ENCODE measurements at regions not wholly inside any gene's neighbourhood (a gene's known extent, or its start where the extent isn't known, plus 50 kb on each side); places are given as distances from the start of the nearest gene placed in this dataset.

DNA sequence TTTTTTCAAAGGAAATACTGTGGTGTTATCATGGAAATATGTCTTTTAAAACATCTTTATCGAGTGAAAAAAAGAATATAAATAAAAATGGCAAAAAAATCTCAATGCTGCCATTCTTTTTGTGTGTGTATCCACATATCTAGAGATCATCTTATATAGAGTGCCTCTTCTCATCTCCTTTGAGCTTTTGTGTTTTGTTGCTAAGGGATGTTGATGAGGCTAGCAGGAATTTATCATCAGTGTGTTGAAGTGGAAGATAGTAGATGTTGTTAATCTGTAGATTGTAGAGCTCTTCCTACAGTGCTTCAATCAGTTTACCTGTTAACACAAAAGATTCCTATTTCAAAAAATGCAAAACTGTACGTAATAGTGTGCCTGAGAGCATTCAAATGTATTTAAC, 1738.0 kb upstream of the SEL1L start:
- intact Hi-C loops (cut with DNase I) = no loop called here
- Histone ChIP-seq H3K36me3 (no peaks in the 10 kb centered on the region), H3K4me1 (no peaks in the 10 kb centered on the region), H3K27ac (no peak overlapping the region), H3K4me3 (no peak overlapping the region), H3K9me3 (no peaks in the 10 kb centered on the region), H3K27me3 (no peaks in the 10 kb centered on the region)
- ATAC-seq (no peak), DNase-seq (no peak)
- TF ChIP-seq, protein P1, sequence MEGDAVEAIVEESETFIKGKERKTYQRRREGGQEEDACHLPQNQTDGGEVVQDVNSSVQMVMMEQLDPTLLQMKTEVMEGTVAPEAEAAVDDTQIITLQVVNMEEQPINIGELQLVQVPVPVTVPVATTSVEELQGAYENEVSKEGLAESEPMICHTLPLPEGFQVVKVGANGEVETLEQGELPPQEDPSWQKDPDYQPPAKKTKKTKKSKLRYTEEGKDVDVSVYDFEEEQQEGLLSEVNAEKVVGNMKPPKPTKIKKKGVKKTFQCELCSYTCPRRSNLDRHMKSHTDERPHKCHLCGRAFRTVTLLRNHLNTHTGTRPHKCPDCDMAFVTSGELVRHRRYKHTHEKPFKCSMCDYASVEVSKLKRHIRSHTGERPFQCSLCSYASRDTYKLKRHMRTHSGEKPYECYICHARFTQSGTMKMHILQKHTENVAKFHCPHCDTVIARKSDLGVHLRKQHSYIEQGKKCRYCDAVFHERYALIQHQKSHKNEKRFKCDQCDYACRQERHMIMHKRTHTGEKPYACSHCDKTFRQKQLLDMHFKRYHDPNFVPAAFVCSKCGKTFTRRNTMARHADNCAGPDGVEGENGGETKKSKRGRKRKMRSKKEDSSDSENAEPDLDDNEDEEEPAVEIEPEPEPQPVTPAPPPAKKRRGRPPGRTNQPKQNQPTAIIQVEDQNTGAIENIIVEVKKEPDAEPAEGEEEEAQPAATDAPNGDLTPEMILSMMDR (IDR thresholded peaks at IDR 0.05) = no peak

DNA sequence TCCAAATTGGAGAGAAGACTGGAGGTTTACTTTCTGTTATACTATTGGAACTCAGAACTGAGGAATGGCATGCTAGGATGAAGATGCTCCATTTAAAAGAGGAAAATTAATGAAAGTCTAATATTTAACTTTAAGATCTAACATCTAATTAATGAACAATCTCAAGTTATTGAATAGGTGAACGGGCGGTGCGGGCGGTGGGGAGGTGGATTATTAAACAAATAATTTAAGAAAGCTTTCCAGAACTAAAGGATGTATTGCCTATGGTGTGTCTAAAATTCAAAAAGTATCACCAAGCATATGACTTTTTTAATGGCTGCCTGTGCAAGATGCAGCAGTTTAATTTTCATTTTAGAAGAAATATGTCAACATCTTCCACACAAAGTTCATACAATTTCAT, 1747.1 kb upstream of the SEL1L start:
- Histone ChIP-seq H3K4me1 (no peaks in the 10 kb centered on the region), H3K27ac (no peak overlapping the region), H3K36me3 (no peaks in the 10 kb centered on the region), H3K4me3 (no peak overlapping the region), H3K9me3 (no peaks in the 10 kb centered on the region), H3K27me3 (no peaks in the 10 kb centered on the region)
- TF ChIP-seq, protein P1 (IDR thresholded peaks at IDR 0.05) = no peak
- ATAC-seq (no peak), DNase-seq (no peak)
- intact Hi-C loops (cut with DNase I) = no loop called here

DNA sequence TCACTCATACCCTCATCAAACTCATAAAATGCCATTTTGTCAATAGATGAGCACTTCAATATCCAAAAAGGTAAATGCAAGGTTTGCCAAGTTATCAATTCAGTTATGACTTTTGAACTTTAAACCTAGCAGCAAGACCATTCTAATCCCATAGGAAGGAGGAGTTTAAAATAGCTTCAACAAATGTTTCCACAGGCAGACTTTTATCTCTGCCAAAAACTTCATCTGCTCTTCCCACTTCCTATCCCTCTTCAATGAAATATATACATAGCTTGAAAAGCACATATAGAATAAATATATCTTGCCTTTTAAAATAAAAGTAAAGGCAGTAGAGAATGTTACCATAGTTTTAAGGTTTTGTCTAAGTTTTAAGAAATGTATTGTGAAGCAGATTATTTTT, 1749.1 kb upstream of the SEL1L start:
- ATAC-seq (no peak), DNase-seq (no peak)
- H3K4me1 ChIP-seq = no peaks in the 10 kb centered on the region
- no peaks in the 10 kb centered on the region for H3K27me3 ChIP-seq
- H3K36me3 ChIP-seq = no peaks in the 10 kb centered on the region
- intact Hi-C loops (cut with DNase I) = no loop called here
- H3K4me3 ChIP-seq = no peak overlapping the region
- no peak overlapping the region for H3K27ac ChIP-seq
- TF ChIP-seq, protein P1 (IDR thresholded peaks at IDR 0.05) = no peak
- H3K9me3 ChIP-seq = no peaks in the 10 kb centered on the region

DNA sequence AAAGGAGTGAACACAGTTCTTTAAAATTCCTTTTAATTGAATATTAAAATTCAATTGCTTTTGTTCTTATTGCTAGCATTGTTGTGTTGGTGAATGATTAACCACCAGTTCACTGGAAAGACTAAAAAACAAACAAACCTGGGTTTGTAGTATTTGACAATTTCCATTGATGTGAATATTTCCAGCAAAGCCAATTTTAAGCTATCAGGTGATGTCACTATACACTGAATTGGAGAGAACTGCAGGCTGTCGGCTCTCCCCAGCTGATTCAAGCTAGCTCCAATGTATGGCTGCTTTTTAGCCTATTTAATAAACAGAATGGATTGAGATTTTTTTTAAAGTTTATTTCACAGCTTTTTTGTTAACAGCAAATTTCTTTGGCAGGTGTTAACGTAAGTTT, 1753.6 kb upstream of the SEL1L start:
- no peaks in the 10 kb centered on the region for H3K4me1 ChIP-seq
- DNase-seq = no peak
- H3K4me3 ChIP-seq = no peak overlapping the region
- no peaks in the 10 kb centered on the region for H3K36me3 ChIP-seq
- no peaks in the 10 kb centered on the region for H3K27me3 ChIP-seq
- intact Hi-C loops (cut with DNase I) = no loop called here
- TF ChIP-seq, protein P1 (IDR thresholded peaks at IDR 0.05) = no peak
- no peaks in the 10 kb centered on the region for H3K9me3 ChIP-seq
- H3K27ac ChIP-seq = no peak overlapping the region
- no peak for ATAC-seq

DNA sequence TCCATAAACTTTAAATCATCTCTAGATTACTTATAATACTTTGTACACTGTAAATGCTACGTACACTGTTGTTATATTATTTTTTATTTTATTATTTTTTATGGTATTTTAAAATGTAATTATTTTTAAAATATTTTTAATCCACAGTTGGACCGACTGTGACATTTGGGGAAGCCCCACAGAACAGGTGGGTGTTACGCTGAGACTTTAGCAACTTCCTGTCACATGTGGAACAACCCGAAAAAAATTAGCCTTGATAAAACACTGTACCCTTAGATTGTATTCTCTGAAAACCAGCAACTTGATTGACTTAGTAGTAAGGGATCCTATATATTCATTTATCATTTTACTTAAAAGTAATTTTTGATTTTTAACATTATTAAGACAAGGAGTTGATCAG, 1755.7 kb upstream of the SEL1L start:
- no peak overlapping the region for H3K27ac ChIP-seq
- TF ChIP-seq, protein P1 (IDR thresholded peaks at IDR 0.05) = no peak
- H3K9me3 ChIP-seq = no peaks in the 10 kb centered on the region
- H3K36me3 ChIP-seq = no peaks in the 10 kb centered on the region
- DNase-seq (no peak), ATAC-seq (no peak)
- no peaks in the 10 kb centered on the region for H3K4me1 ChIP-seq
- H3K4me3 ChIP-seq = no peak overlapping the region
- intact Hi-C loops (cut with DNase I) = no loop called here
- H3K27me3 ChIP-seq = no peaks in the 10 kb centered on the region

DNA sequence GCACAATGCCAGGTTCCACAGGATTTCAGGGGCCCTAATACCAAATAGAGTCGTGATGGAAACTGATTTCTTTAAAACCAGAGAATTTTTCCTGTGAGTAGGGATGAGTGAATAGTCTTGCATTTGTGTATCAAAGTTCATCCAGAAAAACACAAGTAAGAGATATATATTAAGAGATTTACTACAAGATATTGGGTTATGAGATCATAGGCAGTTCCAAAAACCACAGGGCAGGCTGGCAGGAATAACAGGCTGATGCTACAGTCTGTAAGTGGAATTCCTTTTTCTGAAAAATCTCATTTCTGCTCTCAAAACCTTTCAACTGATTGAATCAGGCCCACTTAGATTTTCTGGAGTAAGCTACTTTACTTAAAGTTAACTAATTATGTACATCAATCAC, 1756.2 kb upstream of the SEL1L start:
- TF ChIP-seq, protein P1 (IDR thresholded peaks at IDR 0.05) = no peak
- intact Hi-C loops (cut with DNase I) = no loop called here
- no peak for DNase-seq

More for the DNA sequence above, 1756.2 kb upstream of the SEL1L start:
- H3K9me3 ChIP-seq = no peaks in the 10 kb centered on the region
- no peak for ATAC-seq
- no peaks in the 10 kb centered on the region for H3K4me1 ChIP-seq
- H3K27me3 ChIP-seq = no peaks in the 10 kb centered on the region
- H3K27ac ChIP-seq = no peak overlapping the region
- no peak overlapping the region for H3K4me3 ChIP-seq
- H3K36me3 ChIP-seq = no peaks in the 10 kb centered on the region
